ENCODE measurements at regions not wholly inside any gene's neighbourhood (a gene's known extent, or its start where the extent isn't known, plus 50 kb on each side); places are given as distances from the start of the nearest gene placed in this dataset.

- dilution Hi-C loops (cut with MboI; ENCODE audit: extremely low pct_ligation_motif_present, low sequenced_read_pairs) (no loop called here), intact Hi-C loops (cut with micrococcal nuclease) (no loop called here)
- H3K9me3 ChIP-seq (replicated peaks; ENCODE audit: control insufficient read depth, insufficient read depth, low read length), result no peaks in the 10 kb centered on the region
- no peaks in the 10 kb centered on the region for H4K20me1 ChIP-seq (replicated peaks; ENCODE audit: control insufficient read depth, extremely low read depth, insufficient read depth, low read length)
- CTCF ChIA-PET, result no interaction called here
- DNase-seq (ENCODE audit: low read depth, low spot score), result no peak
- no peak overlapping the region for H3K9ac ChIP-seq (replicated peaks; ENCODE audit: extremely low read depth, insufficient read depth, low read length)
- no peak for TF ChIP-seq JUN (IDR thresholded peaks at IDR 0.05; ENCODE audit: borderline replicate concordance, insufficient read depth, insufficient read length, low read depth)
- no peak for TF ChIP-seq MAX (IDR thresholded peaks at IDR 0.05; ENCODE audit: insufficient read depth, insufficient read length)
- no peak for TF ChIP-seq FOS (IDR thresholded peaks at IDR 0.05; ENCODE audit: borderline replicate concordance, insufficient read depth, low read length)
- no peak for TF ChIP-seq CTCF (IDR thresholded peaks at IDR 0.05; ENCODE audit: extremely low read depth in 1 of 2, insufficient read depth in 1 of 2, low read depth in 1 of 2, low read length in 2 of 2)
- TF ChIP-seq POLR2A (IDR thresholded peaks at IDR 0.05; ENCODE audit: low read depth, low read length), result no peak
- TF ChIP-seq GATA2 (IDR thresholded peaks at IDR 0.05; ENCODE audit: insufficient read depth, insufficient read length, low read depth, low read length), result no peak
- no peak for TF ChIP-seq EZH2 (IDR thresholded peaks at IDR 0.05; ENCODE audit: borderline replicate concordance, low read depth, low read length, severe bottlenecking)
- no peak for TF ChIP-seq MYC (IDR thresholded peaks at IDR 0.05; ENCODE audit: low read depth, low read length)
- no peak for TF ChIP-seq POLR2AphosphoS5 (IDR thresholded peaks at IDR 0.05; ENCODE audit: insufficient read depth, low read depth, low read length)
- H3K36me3 ChIP-seq (ENCODE audit: control insufficient read depth in 2 of 2, extremely low read depth in 1 of 2, insufficient read depth in 2 of 2, low read length in 2 of 2), result no peaks in the 10 kb centered on the region
- no peak overlapping the region for H3K27ac ChIP-seq (ENCODE audit: insufficient read depth, low read depth, low read length)
- no peak for FAIRE-seq
- H3K9me1 ChIP-seq (replicated peaks; ENCODE audit: control insufficient read depth, extremely low read depth, insufficient read depth, low read length), result no peaks in the 10 kb centered on the region
- no peak overlapping the region for H3K4me2 ChIP-seq (ENCODE audit: insufficient read depth, low read length)
- H3K4me3 ChIP-seq (replicated peaks in 1 of 3; ENCODE audit: insufficient read depth in 1 of 3, low read depth in 1 of 3, low read length in 3 of 3), result no peak overlapping the region
- no peak overlapping the region for H2AFZ ChIP-seq (ENCODE audit: low read depth, low read length)
- H3K4me1 ChIP-seq (ENCODE audit: control insufficient read depth, extremely low read depth, insufficient read depth, low read length), result no peaks in the 10 kb centered on the region
- POLR2A ChIA-PET, result no interaction called here
- no peaks in the 10 kb centered on the region for H3K79me2 ChIP-seq (ENCODE audit: control insufficient read depth, insufficient read depth, low read length)
- no TSS peak for BruUV-seq (replicated peaks)
- no peaks in the 10 kb centered on the region for H3K27me3 ChIP-seq (ENCODE audit: control insufficient read depth in 2 of 2, insufficient read depth in 2 of 2, low read length in 2 of 2)
These were observed 651.6 kb upstream of the MARCKS start for GRCh38 chr6:113205553-113205952.

Measured in endothelial cell of umbilical vein (primary cell).